ENCODE measurements at regions not wholly inside any gene's neighbourhood (a gene's known extent, or its start where the extent isn't known, plus 50 kb on each side); places are given as distances from the start of the nearest gene placed in this dataset.

DNA sequence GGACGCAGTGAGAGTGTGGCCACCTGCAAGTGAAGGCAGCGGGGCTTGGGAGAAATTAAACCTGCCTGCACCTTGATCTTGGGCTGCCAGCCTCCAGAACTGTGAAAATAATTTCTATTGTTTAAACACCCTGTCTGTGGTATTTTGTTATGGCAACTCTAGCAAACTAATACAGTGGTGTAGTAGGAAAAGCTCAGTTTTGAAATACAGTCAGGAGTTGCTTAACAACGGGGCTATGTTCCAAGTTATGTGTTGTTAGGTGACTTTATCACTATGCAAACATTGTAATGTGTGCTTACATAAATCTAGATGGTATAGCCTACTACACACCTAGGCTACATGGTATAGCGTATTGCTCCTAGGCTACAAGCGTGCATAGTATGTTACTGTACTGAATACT is 93.4 kb upstream of the FN1 start:
- H3K36me3 ChIP-seq (ENCODE audit: control insufficient read depth in 4 of 4, insufficient read depth in 3 of 4, low read depth in 1 of 4, low read length in 3 of 4): no peaks in the 10 kb centered on the region
- H3K4me3 ChIP-seq (ENCODE audit: low read depth in 1 of 3, low read length in 3 of 3): no peak overlapping the region
- no peaks in the 10 kb centered on the region for H3K4me1 ChIP-seq (ENCODE audit: control insufficient read depth in 4 of 4, insufficient read depth in 4 of 4, low read length in 3 of 4)
- H3K9me3 ChIP-seq (ENCODE audit: control insufficient read depth in 4 of 4, low read length in 3 of 4): no peaks in the 10 kb centered on the region
- WGBS: 75% methylated on average over 5 of the region's 5 CpGs
- TF ChIP-seq HNF4G (IDR thresholded peaks at IDR 0.05): no peak
- no peak for TF ChIP-seq RAD21 (IDR thresholded peaks at IDR 0.05)
- TF ChIP-seq TAF1 (conservative IDR thresholded peaks at IDR 0.05): no peak
- TF ChIP-seq GABPA (IDR thresholded peaks at IDR 0.05 in 1 of 2, conservative IDR thresholded peaks at IDR 0.05 in 1 of 2): no peak
- TF ChIP-seq NR2F2 (IDR thresholded peaks at IDR 0.05): no peak
- TF ChIP-seq SP1 (IDR thresholded peaks at IDR 0.05): no peak
- TF ChIP-seq FOXA1 (IDR thresholded peaks at IDR 0.05): no peak
- TF ChIP-seq EGR1 (IDR thresholded peaks at IDR 0.05; ENCODE audit: low read depth in 2 of 2): no peak
- TF ChIP-seq FOXA2 (IDR thresholded peaks at IDR 0.05): no peak
- TF ChIP-seq, protein P1, sequence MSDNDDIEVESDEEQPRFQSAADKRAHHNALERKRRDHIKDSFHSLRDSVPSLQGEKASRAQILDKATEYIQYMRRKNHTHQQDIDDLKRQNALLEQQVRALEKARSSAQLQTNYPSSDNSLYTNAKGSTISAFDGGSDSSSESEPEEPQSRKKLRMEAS (IDR thresholded peaks at IDR 0.05): no peak
- TF ChIP-seq, protein P2, sequence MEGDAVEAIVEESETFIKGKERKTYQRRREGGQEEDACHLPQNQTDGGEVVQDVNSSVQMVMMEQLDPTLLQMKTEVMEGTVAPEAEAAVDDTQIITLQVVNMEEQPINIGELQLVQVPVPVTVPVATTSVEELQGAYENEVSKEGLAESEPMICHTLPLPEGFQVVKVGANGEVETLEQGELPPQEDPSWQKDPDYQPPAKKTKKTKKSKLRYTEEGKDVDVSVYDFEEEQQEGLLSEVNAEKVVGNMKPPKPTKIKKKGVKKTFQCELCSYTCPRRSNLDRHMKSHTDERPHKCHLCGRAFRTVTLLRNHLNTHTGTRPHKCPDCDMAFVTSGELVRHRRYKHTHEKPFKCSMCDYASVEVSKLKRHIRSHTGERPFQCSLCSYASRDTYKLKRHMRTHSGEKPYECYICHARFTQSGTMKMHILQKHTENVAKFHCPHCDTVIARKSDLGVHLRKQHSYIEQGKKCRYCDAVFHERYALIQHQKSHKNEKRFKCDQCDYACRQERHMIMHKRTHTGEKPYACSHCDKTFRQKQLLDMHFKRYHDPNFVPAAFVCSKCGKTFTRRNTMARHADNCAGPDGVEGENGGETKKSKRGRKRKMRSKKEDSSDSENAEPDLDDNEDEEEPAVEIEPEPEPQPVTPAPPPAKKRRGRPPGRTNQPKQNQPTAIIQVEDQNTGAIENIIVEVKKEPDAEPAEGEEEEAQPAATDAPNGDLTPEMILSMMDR (IDR thresholded peaks at IDR 0.05; ENCODE audit: low read depth, low read length, missing input control): no peak
- TF ChIP-seq ZBTB33 (IDR thresholded peaks at IDR 0.05): no peak
- TF ChIP-seq RXRA (IDR thresholded peaks at IDR 0.05): no peak
- H3K27ac ChIP-seq (ENCODE audit: low read depth in 1 of 2, low read length in 2 of 2): no peak overlapping the region
- no peak for DNase-seq (ENCODE audit: low spot score)
- H3K9ac ChIP-seq (ENCODE audit: low read depth in 1 of 2, low read length in 2 of 2): no peak overlapping the region
- H3K27me3 ChIP-seq (ENCODE audit: control insufficient read depth in 4 of 4, insufficient read depth in 4 of 4, low read length in 3 of 4): no peaks in the 10 kb centered on the region

DNA sequence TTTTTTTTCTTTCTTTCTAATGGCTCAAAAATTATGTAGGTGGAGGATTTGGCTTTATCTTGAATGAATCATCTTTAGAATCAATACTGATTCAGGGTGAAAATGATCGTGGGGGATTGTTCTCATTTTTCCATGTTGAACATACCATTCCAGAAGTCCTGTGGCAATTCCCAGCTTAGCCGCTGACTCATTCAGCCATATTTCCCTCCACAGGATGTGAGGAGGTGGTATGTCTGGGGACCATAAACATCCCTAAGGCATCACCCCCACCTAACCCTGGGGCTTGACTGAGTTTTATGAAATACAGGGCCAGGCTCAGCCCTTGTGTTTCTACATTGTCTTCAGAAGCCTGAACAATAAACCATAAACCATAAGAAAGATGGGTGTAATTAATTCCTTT is 92.7 kb upstream of the FN1 start:
- Histone ChIP-seq H3K9me3 (ENCODE audit: control insufficient read depth in 4 of 4, low read length in 3 of 4) (no peaks in the 10 kb centered on the region), H3K4me3 (ENCODE audit: low read depth in 1 of 3, low read length in 3 of 3) (no peak overlapping the region), H3K27ac (ENCODE audit: low read depth in 1 of 2, low read length in 2 of 2) (no peak overlapping the region), H3K4me1 (ENCODE audit: control insufficient read depth in 4 of 4, insufficient read depth in 4 of 4, low read length in 3 of 4) (no peaks in the 10 kb centered on the region), H3K9ac (ENCODE audit: low read depth in 1 of 2, low read length in 2 of 2) (no peak overlapping the region), H3K27me3 (ENCODE audit: control insufficient read depth in 4 of 4, insufficient read depth in 4 of 4, low read length in 3 of 4) (no peaks in the 10 kb centered on the region), H3K36me3 (ENCODE audit: control insufficient read depth in 4 of 4, insufficient read depth in 3 of 4, low read depth in 1 of 4, low read length in 3 of 4) (no peaks in the 10 kb centered on the region)
- DNase-seq (ENCODE audit: low spot score): no peak
- no peak for TF ChIP-seq HNF4A (conservative IDR thresholded peaks at IDR 0.05)
- no peak for TF ChIP-seq TAF1 (conservative IDR thresholded peaks at IDR 0.05)
- TF ChIP-seq YY1 (IDR thresholded peaks at IDR 0.05): no peak
- TF ChIP-seq HNF4G (IDR thresholded peaks at IDR 0.05): no peak
- no peak for TF ChIP-seq FOXA2 (IDR thresholded peaks at IDR 0.05)
- no peak for TF ChIP-seq SP1 (IDR thresholded peaks at IDR 0.05)
- no peak for TF ChIP-seq FOXA1 (IDR thresholded peaks at IDR 0.05)
- TF ChIP-seq, protein P3, sequence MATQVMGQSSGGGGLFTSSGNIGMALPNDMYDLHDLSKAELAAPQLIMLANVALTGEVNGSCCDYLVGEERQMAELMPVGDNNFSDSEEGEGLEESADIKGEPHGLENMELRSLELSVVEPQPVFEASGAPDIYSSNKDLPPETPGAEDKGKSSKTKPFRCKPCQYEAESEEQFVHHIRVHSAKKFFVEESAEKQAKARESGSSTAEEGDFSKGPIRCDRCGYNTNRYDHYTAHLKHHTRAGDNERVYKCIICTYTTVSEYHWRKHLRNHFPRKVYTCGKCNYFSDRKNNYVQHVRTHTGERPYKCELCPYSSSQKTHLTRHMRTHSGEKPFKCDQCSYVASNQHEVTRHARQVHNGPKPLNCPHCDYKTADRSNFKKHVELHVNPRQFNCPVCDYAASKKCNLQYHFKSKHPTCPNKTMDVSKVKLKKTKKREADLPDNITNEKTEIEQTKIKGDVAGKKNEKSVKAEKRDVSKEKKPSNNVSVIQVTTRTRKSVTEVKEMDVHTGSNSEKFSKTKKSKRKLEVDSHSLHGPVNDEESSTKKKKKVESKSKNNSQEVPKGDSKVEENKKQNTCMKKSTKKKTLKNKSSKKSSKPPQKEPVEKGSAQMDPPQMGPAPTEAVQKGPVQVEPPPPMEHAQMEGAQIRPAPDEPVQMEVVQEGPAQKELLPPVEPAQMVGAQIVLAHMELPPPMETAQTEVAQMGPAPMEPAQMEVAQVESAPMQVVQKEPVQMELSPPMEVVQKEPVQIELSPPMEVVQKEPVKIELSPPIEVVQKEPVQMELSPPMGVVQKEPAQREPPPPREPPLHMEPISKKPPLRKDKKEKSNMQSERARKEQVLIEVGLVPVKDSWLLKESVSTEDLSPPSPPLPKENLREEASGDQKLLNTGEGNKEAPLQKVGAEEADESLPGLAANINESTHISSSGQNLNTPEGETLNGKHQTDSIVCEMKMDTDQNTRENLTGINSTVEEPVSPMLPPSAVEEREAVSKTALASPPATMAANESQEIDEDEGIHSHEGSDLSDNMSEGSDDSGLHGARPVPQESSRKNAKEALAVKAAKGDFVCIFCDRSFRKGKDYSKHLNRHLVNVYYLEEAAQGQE (IDR thresholded peaks at IDR 0.05): no peak
- WGBS: 89% methylated on average over 2 of the region's 2 CpGs

All from liver (tissue), 8 donors.